ENCODE measurements at regions not wholly inside any gene's neighbourhood (a gene's known extent, or its start where the extent isn't known, plus 50 kb on each side); places are given as distances from the start of the nearest gene placed in this dataset.

- H3K36me3 ChIP-seq = no peaks in the 10 kb centered on the region
- H3K4me1 ChIP-seq = no peaks in the 10 kb centered on the region
- H3K4me3 ChIP-seq = no peak overlapping the region
- no peak for DNase-seq
- H3K9me3 ChIP-seq = peaks cover 0 to 7% (median 0%) of the 10 kb centered on the region in 4 donors
- TF ChIP-seq EP300 (IDR thresholded peaks at IDR 0.05) (no peak), CTCF (IDR thresholded peaks at IDR 0.05) (no peak), POLR2A (IDR thresholded peaks at IDR 0.05) (no peak), POLR2AphosphoS5 (IDR thresholded peaks at IDR 0.05) (no peak)
- H3K27me3 ChIP-seq = no peaks in the 10 kb centered on the region
- intact Hi-C loops (cut with DNase I) = no loop called here
- 53 to 69% methylated on average over 2 of the region's 2 CpGs for WGBS, 2 donors
- H3K27ac ChIP-seq = no peak overlapping the region
Measured at GRCh38 chr21:23986214-23986613, 1621.1 kb downstream of the MRPL39 start.

GRCh38 chr21:23982546-23982945 is 1624.7 kb downstream of the MRPL39 start:
- Histone ChIP-seq H3K4me3 (no peak overlapping the region), H3K36me3 (no peaks in the 10 kb centered on the region), H3K27ac (no peak overlapping the region), H3K27me3 (no peaks in the 10 kb centered on the region), H3K4me1 (no peaks in the 10 kb centered on the region), H3K9me3 (peaks cover 0 to 4% (median 0%) of the 10 kb centered on the region in 4 donors)
- no peak for DNase-seq
- WGBS, 2 donors = 77 to 83% methylated on average over 4 of the region's 4 CpGs
- intact Hi-C loops (cut with DNase I) = no loop called here
- no peak for TF ChIP-seq POLR2AphosphoS5 (IDR thresholded peaks at IDR 0.05)
- no peak for TF ChIP-seq EP300 (IDR thresholded peaks at IDR 0.05)
- no peak for TF ChIP-seq CTCF (IDR thresholded peaks at IDR 0.05)
- TF ChIP-seq POLR2A (IDR thresholded peaks at IDR 0.05) = no peak

- Histone ChIP-seq H3K27me3 (no peaks in the 10 kb centered on the region), H3K36me3 (no peaks in the 10 kb centered on the region), H3K9me3 (no peaks in the 10 kb centered on the region), H3K4me3 (no peak overlapping the region), H3K27ac (no peak overlapping the region), H3K4me1 (no peaks in the 10 kb centered on the region)
- WGBS, 2 donors = 58 to 62% methylated on average over 2 of the region's 2 CpGs
- intact Hi-C loops (cut with DNase I) = no loop called here
- DNase-seq = no peak
- no peak for TF ChIP-seq POLR2A (IDR thresholded peaks at IDR 0.05)
- no peak for TF ChIP-seq POLR2AphosphoS5 (IDR thresholded peaks at IDR 0.05)
- TF ChIP-seq CTCF (IDR thresholded peaks at IDR 0.05) = no peak
- TF ChIP-seq EP300 (IDR thresholded peaks at IDR 0.05) = no peak
Measured at GRCh38 chr21:23977971-23978370, 1629.3 kb downstream of the MRPL39 start.

GRCh38 chr21:23968722-23969647 is 1638.3 kb downstream of the MRPL39 start:
- no peak for DNase-seq
- Histone ChIP-seq H3K36me3 (no peaks in the 10 kb centered on the region), H3K27ac (no peak overlapping the region), H3K4me1 (no peaks in the 10 kb centered on the region), H3K27me3 (no peaks in the 10 kb centered on the region), H3K9me3 (peaks cover 0 to 2% (median 0%) of the 10 kb centered on the region in 4 donors), H3K4me3 (no peak overlapping the region)
- TF ChIP-seq POLR2A (IDR thresholded peaks at IDR 0.05) (no peak), CTCF (IDR thresholded peaks at IDR 0.05) (no peak), EP300 (IDR thresholded peaks at IDR 0.05) (no peak), POLR2AphosphoS5 (IDR thresholded peaks at IDR 0.05) (no peak)
- intact Hi-C loops (cut with DNase I) = no loop called here
- WGBS, 2 donors = 31 to 56% methylated on average over 16 of the region's 16 CpGs
